Activated CD4-positive, alpha-beta T cell treated with anti-CD3 and anti-CD28 coated beads for 24 hours (primary cell): ENCODE measurements at regions not wholly inside any gene's neighbourhood (a gene's known extent, or its start where the extent isn't known, plus 50 kb on each side); places are given as distances from the start of the nearest gene placed in this dataset.
"Not testable (repeated sequence)": the region's sequence is repeated elsewhere in the genome, so short reads cannot be mapped to it uniquely, and the experiment has no call there.

Experiments used
- DNase-seq, 2 donors: peaks; one replicate each; pipeline ENCODE4 v3.0.0-alpha.2; 2020; ENCODE audit warnings: low read depth in 2 of 2

- DNase-seq, result no peak
Measured at GRCh38 chr5:72651109-72651508, 143.9 kb upstream of the ZNF366 start.

DNA sequence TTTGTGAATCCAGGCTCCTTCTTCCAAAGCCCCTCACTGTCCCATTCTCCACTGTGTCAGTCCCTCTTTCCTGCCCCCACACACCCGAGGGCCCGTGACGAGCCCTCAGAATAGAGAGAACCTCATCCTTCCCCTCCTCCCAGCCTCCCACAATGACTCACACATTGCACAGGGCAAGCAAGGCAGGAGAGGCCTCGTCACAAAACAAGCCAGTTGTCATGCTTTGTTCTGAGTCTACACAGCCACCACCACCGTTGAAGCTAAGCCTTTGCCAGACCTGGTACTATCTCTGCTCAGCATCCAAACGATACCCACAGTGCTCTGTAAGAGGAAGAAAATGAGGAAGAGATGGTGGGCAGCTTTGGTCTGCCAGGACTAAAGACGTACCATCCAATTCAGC, 142.2 kb upstream of the ZNF366 start:
- no peak for DNase-seq

DNA sequence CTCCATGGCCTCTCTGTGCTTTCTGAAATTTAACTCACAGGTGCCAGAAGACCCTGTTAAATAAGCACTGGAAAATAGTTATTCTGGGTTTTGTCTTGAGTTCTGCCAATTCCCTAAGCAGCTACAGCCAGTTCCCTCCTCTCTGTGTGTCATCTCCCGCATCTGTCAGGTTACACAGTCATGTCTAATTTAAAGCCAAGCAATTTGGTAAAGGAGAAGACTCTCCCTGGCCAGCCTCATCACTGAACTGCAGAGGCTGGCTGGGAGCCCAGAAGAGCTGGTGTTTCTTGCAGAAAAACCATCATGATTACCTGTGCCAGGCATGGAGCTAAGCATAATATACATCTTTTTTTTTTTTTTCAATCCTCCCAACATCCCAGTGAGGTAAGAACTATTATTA, 141.3 kb upstream of the ZNF366 start:
- DNase-seq, result no peak

DNA sequence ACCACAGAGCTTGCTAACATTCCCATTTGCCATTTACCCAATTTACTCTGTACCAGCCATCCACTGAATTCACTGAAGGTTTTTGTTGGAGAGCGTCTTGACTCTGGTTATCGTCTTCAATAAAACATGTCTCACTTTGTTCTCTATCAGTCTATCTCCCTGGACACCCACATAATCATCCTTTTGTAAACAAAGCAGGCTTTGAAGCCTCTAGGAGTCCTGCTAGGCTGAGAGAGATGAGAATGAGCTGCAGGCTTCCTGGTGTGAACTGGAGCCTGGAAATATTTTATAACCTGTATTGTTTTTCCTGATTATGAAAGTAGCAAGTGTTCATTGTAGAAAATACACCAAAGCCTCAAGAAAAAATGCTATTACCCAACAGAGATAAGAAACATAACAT, 140.6 kb upstream of the ZNF366 start:
- no peak for DNase-seq

DNA sequence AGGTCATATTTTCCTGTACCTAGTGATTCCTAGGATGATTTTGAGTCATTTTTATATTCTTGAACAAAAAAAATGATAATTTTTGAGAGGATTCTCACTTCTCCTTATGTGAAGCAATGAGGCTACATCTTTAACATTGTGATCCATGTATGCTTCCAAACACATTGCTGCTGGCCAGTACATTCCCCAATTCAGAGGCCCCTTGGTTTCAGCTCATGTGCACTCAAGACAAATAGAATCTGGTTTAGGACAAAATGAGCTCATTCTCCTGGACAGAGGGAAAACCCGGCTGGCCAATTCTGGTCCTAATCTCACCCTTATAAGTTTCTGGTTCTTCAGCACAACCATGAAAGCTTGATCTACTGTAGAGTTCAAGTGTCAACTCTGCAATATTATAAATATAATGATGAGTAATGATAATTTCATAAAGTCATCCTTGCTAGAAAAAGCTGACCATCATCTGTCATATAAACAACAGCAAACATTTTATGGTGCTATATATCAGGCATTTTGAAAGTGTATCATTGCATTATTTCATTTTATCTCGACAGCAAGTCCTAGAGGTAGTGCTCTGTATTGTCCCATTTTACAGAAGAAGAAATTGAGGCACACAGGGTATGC, 139.1 kb upstream of the ZNF366 start:
- no peak for DNase-seq

GRCh38 chr5:72645064-72645846, 138.0 kb upstream of the ZNF366 start:
- DNase-seq, result no peak

DNA sequence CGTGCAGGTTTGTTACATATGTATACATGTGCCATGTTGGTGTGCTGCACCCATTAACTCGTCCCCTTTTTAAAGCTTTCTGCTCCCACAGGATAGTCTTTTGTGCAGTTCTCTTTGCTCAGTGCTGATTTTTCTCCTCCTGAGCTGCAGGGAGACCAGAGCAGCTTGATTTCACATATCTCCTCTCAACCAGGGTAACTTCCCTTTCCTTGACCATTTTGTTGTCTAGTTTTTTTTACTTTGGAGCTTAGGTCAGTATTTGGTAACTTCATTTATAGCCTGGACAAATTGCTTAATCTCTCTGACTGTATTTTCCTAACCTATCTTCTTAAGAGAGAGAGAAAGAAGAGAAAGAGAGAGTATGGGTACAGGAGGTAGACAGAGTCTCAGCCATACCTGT, 137.1 kb upstream of the ZNF366 start:
- DNase-seq, result no peak

DNA sequence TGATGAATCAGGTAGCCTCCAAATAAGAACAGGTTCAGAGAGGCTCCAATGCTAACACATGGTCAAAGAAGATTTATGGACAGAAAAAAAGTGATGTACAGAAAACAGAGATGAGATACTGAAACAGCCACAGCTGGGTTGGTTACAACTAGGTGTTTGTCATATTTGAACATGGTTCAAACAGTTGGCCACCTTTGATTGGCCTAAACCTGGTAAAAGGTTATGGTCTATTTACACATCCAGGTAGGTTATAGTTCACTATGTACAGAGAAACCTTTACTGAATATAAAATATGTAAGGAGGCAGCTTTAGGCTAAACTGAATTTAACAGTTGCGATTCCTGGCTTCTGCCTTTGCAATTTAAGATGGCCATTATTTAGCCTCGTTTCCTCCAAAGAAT, 134.0 kb upstream of the ZNF366 start:
- no peak for DNase-seq

- no peak for DNase-seq
Measured at GRCh38 chr5:72637058-72637457, 129.8 kb upstream of the ZNF366 start.

GRCh38 chr5:72636565-72636964, 129.4 kb upstream of the ZNF366 start:
- DNase-seq, result not testable (repeated sequence)

GRCh38 chr5:72634444-72634843, 127.2 kb upstream of the ZNF366 start:
- DNase-seq, result no peak

- DNase-seq, result no peak
Measured at GRCh38 chr5:72633649-72634048, 126.4 kb upstream of the ZNF366 start.

DNA sequence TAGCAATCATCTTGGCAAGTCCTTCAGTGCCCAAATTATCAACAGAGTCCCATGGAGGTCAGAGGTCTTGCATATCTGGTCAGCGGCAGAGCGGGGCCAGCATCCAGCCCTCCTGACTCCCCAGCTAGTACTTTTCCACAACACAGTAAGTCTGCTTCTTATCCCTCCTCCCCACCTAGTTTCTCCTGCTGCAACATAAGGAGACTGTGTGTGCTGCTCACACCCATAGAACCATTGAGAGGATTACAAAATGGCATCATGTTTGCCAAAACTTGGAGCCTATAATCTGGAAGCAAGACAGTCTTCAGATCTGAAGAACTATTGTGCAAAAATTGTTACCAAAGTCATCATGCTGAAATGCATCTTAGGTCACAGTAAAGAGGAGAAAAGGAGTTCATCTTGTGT, 125.8 kb upstream of the ZNF366 start:
- DNase-seq, result no peak

GRCh38 chr5:72630721-72631120, 123.5 kb upstream of the ZNF366 start:
- DNase-seq, result no peak

DNA sequence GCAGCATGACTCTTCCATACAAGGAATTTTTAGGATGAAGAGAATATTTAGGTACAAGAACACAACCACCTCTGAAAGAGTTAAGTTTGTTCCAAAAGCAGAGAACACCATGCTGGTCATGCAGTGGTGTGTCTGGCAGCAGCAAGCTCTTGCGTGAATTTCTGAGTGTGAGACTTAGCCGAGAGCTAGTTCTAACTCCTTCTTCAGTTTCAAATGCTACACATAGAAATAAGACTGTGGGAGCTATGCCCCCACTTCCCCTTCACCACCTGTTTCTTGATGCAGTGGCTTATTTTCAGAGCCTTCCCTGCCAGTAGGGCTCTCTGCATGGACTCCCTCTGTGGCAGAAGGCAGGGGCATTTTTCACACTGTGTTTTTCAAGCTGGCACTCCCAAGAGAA, 122.9 kb upstream of the ZNF366 start:
- DNase-seq, result no peak

DNA sequence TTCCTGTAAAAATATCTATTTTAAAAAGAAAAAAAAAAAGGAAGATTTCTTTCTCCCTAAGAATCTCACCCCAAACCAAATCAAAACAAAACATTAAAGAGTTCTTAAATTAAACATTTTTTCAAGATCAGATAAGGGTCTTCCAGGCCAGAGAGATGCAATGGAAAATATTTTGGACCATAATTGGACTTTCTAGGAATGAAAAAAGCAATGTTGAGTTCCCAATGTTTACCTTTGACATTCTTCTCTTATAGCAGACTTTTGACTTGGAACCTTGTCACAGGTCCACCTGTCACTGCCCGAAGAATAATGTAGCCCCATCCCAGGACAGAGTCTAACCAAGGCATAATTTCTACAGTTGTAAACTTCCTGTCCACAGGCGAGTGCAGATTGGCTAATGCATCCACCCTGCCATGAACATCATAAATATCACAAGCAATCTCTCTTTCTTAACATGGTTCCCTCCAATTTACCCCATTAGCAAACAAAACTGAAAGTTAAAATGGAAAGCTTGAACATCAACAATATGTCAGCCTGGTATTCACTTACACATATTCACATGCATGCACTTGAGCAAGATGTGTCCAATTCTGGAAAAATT, 121.7 kb upstream of the ZNF366 start:
- no peak for DNase-seq

- DNase-seq, result no peak
Measured at GRCh38 chr5:72625332-72625731, 118.1 kb upstream of the ZNF366 start.

GRCh38 chr5:72624641-72625236, 117.5 kb upstream of the ZNF366 start:
- no peak for DNase-seq

GRCh38 chr5:72623936-72624335, 116.7 kb upstream of the ZNF366 start:
- no peak for DNase-seq

DNA sequence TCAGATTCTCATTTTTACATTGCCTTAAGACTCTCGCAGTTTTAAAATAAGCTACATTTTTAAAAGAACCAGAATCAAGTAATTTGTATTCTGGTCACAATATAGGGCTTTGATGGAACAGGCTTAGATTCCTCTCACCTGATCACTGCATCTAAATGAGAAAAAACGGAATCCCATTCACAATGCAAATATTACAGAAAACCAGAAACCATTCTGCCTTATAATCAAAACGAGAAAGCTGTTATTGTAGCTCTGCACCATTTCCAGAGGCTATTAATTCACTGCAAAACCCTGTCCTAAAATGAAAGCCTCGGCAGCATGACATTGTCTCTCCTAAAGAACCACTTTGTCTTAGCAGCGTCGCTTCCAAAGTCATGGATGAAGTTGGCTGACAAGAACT, 116.1 kb upstream of the ZNF366 start:
- DNase-seq, result no peak

DNA sequence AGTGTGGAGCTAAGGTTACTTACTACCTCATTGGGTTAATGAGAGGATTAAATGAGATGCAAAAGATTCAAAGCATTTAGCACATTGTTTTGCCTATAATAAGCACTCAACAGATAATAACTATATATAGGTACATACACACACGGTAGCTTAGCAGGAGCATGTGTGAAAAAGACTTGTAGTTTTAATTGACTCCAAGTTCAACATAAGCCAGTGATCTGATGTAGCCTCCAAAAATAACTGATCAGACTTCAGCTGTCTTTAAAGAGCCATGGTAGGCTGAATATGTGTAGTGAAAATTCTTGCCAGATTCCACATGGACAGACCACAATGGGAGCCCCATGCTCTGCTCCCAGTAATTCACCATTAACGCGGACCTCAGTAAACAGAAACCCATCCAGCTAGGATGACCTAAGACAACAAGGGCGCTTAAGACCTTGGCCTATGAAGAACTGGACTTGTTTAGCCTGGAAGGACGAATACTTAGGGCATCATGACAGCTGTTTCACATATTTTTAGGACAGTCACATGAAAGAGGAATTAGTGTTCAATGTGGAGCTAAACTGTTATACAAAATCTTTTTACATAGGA, 115.1 kb upstream of the ZNF366 start:
- no peak for DNase-seq

DNA sequence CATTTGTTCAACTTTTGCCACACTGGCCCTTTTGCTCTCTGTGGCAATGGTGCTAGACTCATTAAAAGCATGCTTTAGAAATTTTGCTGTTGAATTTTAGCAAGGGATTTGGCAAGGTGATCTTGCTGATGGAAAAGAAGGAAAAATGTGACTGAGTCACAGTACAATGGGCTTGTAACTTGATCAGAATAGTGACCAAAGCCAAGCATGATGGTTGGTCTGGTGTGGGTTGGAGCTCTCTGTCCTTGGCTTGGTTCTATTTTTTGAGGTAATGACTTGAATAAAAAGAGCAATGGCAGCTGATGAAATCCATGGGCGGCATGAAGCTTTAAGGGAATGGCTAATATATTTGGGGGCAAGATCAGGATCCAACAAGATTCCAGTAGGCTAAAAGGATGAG, 114.4 kb upstream of the ZNF366 start:
- no peak for DNase-seq
